T1000 (cell line): ENCODE measurements at regions not wholly inside any gene's neighbourhood (a gene's known extent, or its start where the extent isn't known, plus 50 kb on each side); places are given as distances from the start of the nearest gene placed in this dataset.

Experiments used
- DNase-seq: peaks from one replicate; lab custom pipeline; 2025; ENCODE audit warnings: mixed read lengths; lab: John Stamatoyannopoulos, UW

DNA sequence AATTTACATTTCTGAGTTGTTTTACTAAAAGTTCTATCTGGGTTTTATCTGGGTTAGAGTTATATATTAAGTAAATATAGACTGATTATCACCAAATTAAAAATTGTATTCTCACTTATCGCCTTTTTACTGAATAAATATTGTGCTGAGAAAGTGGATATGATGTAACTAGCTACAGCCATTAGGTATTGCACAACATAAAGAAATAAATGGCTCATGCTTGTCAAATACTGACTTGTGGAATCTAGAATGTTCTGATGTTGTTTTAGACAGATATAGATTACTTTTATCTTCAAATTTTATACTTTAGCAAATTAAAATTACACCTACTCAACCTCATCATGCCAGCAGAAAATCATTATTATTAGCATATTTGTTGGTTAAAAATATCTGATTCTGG lies 1277.1 kb upstream of the MIR17HG start:
- DNase-seq = no peak

DNA sequence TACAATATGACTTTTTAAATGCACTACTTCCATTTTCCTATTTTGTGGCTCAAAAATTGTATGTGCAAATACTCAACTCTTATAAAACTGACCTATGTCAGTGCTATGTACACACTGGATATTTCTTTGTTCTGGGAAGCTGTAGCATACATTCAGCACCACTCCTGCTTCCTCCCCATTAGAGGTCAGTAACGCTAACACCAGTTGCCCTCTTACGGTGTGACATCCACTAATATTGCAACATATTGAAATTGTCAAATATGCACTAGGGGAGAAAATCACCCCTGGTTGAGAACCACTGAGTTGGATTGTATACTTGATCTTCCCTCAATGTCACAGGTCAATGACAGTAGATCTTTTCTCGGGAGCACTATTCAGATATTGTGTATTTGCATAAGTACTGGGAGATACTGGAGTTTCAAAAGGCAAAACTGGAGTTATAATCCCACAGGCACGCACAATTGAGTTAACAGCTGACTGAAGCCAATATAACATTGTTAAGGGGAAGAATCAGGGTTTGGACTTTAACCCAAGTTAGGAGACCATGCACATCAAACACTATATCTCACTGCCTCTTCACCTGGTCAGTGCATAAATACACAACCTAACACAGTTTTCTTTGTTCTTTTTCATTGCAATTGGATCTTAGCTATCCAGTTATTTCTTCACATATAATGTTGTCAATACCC lies 1276.5 kb upstream of the MIR17HG start:
- no peak for DNase-seq

DNA sequence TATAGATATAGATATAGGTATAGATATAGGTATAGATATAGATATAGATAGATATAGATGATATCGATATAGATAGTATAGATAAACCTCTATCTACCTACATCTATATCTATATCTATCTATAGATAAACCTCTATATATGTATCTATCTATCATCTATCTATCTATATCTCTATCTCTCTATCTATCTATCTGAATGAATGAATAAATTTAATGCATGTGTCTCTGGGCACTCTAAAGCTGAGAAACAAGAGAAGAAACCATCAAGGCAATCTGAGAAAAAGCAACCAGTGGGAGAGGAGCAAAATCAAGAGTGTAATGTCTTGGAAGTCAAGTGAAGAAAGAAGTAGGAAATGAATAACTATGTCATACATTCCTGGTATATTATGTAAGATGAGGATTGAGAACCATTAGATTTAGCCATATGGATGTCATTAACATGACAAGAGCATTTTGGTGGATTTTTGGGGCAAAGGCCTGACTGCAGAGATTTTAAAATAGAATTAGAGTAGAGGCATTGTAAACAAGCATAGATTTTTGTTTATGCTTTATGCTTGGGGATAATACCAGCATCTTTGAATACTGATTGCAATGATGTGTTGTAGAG lies 1262.7 kb upstream of the MIR17HG start:
- DNase-seq = no peak

DNA sequence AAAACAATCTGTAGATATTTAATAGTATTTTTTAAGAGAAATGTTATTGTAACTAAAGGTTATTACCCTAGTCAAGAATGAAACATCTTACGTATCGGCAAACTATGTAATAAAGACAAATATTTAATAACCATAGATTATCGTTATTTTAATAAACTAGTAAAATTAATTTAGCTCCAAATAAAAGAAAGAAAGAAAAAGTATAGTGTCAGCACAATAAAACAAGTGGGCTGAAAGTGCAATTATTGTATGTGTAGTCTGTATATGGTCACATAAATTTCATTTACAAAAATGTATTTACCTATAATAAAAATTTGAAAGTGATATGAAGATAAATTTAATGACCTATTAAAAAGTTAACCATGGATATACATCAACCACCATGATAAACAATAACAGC lies 1258.4 kb upstream of the MIR17HG start:
- no peak for DNase-seq

GRCh38 chr13:90091611-90092010 lies 1255.9 kb upstream of the MIR17HG start:
- DNase-seq = no peak

DNA sequence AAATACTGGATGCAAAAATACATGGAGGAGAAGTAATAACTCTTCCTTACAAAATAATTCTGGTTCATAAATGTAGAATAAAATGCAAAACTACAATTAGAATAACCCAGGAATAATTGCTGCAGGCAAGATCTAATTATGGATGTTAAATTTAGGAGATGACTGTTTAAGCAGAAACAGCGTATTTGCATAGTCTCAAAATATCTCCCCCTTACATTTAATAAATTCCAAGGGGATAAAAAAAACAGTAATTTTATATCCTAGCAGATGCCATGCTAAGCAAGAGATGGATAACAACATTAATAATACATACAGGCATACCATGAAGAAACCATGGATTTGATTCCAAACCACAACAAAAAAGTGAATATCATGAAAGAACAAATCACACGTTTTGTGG lies 1253.1 kb upstream of the MIR17HG start:
- no peak for DNase-seq

GRCh38 chr13:90098577-90098976 lies 1248.9 kb upstream of the MIR17HG start:
- no peak for DNase-seq

DNA sequence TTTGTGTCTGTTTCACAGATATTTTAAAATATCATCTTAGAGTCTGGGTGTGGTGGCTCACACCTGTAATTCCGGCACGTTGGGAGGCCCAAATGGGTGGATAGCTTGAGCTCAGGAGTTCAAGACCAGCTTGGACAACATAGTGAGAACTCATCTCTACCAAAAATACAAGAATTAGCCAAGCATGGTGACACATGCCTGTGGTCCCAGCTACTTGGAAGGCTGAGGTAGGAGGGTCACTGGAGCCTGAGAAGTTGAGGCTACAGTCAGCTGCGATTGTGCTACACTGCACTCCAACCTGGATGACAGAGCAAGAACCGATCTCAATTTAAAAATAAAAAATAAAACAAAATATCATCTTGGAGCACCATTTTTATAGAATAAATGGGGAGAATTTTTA lies 1247.6 kb upstream of the MIR17HG start:
- no peak for DNase-seq

DNA sequence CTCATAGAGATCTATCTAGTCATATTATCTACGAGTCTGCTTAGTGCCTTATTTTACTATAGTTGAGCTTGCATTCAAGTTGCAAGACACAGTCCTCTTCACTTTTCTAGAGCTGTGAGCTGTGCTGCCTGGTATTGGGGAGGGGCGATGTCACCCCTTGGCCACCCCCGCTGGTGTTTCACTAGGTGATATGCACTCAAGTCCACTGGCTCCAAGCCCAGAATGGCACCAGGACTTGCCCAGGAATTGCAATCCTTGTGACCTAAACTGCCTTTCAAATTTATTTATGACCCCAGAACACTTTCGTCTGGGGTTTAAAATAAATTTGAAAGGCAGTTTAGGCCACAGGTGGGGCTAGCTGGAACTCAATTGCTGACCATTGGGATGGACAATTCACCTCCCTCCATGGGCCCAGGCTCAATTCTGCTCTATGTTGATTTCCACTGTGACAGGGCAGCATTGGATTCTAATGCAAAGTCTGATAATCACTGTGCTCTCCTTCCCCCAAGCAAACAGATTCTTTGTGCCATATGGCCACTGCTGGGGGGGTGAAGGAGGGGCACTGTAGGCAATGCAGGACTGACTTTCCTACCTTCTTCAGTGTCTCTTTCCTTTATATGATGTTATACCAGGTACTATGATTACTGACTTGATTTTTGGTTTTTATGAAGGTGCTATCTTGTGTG lies 1244.2 kb upstream of the MIR17HG start:
- DNase-seq = no peak

- DNase-seq = no peak
Observed at GRCh38 chr13:90104764-90105163, 1242.7 kb upstream of the MIR17HG start.

DNA sequence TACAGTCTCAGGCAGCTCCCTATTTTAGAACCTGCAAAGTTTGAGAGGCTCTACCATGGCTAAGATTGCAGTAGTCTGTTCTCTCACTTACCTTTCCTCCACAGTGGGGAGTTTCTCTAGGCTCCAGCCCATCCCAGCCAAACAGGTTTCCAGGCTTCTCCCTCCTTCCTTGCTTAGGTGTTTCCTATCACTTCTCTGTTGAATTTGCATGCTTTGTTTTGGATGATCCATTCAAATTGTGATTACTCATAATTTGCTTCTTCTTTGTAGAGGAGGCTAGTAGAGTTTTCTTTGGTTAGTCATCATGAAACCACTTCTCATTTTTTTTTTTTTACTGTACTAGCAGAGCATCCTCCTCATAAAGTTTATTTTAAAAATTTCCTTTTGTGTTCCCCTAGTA lies 1242.2 kb upstream of the MIR17HG start:
- DNase-seq = no peak

GRCh38 chr13:90105849-90106496 lies 1241.5 kb upstream of the MIR17HG start:
- DNase-seq = no peak

DNA sequence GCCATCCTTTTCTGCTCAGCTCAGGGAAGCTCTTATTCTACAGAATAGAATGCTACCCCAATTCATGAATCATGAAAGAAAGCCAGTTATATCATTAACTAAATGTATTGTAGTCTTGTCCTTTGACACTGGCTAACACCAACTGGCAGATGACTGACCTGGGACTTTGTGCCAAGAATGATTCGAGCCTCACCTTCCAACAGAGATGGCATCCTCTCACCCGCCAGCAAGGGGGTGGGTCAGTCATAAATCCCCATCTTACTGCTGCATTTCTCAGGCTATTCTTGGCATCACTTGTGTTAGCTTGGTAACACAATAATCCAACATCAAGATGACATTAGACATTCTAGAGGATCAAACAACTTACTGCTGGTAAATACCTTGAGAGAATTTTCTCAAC lies 1239.8 kb upstream of the MIR17HG start:
- no peak for DNase-seq

- no peak for DNase-seq
Observed at GRCh38 chr13:90108547-90108946, 1238.9 kb upstream of the MIR17HG start.

DNA sequence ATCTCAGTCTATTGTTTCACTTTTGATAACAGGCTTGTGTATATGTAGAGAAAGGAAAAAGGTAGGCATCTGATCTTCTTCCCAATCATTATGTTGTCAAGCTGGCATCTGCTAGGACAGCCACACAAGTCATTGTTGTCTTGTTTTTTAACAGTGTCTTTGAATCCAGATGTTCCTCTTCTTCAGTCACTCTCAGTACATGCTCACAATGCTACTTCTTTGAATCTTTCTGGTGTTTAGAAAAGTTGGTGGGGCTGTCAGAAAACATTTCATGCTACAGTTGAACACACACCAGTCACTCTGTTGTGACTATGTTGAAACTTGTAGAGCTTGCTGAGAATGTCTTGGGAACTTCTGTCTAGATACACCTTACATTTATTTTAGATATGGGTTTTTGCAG lies 1231.4 kb upstream of the MIR17HG start:
- DNase-seq = no peak

GRCh38 chr13:90118467-90119071 lies 1228.9 kb upstream of the MIR17HG start:
- DNase-seq = no peak

GRCh38 chr13:90120026-90120425 lies 1227.5 kb upstream of the MIR17HG start:
- DNase-seq = no peak

DNA sequence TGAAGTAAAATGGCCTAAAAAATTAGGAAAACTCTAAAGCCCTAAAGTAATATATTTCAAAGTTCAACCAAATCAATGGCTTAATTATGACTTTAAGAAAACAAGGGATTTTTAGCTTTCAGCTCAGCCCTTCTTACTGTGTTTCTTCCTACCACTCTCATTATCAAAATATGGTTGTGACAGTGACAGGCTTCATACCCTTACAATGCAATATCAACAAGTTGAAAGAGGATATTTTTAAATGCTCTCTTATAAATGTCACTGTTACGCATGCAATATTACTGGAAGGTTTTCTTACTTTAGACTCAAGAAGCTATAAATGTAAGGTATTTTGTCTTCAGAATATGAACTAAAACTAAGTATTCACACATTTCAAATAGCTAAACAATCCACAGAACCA lies 1225.7 kb upstream of the MIR17HG start:
- DNase-seq = no peak

- DNase-seq = no peak
Observed at GRCh38 chr13:90122531-90122930, 1225.0 kb upstream of the MIR17HG start.

- DNase-seq = no peak
Observed at GRCh38 chr13:90135558-90135957, 1211.9 kb upstream of the MIR17HG start.

- DNase-seq = no peak
Observed at GRCh38 chr13:90142251-90142650, 1205.2 kb upstream of the MIR17HG start.

DNA sequence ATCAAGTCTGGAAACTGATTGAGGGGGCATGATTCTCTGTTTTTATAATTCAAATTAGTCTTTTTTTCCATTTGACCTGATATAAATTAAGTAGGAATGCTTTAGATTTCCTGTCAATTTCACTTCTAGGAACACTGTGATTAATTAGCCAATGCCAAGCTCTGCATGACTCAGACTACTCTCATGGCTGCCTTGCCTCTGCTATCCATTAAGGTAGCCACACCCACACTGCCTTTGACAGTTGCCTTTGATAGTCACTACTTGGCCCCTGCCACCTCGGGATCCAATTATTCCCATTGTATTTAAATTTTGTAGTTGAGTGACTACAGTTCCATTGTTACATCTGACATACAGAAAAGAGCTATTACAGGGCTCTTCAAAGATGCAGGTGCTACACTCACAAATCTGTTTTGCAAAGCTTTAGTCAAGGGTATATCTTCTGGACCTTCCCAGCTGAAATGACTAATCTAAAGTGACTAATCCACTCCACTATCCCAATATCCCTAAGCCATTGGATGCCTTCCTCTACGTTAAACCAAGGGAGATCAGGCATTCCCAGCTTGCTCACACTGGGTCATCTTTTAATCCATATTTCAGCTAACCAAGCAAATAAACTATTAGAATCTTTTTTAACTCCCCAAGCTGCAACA lies 1193.1 kb upstream of the MIR17HG start:
- DNase-seq = peak; percentile 5
